Activated T-cell treated with anti-CD3 and anti-CD28 coated beads, Interleukin-2, amount 50 U/mL, for 48 hours (primary cell): ENCODE measurements at regions not wholly inside any gene's neighbourhood (a gene's known extent, or its start where the extent isn't known, plus 50 kb on each side); places are given as distances from the start of the nearest gene placed in this dataset.
"Not testable (repeated sequence)": the region's sequence is repeated elsewhere in the genome, so short reads cannot be mapped to it uniquely, and the experiment has no call there.

Experiments
- DNase-seq, 2 experiments: peaks; one replicate each; pipeline ENCODE4 v3.0.0-alpha.2; 2020

DNA sequence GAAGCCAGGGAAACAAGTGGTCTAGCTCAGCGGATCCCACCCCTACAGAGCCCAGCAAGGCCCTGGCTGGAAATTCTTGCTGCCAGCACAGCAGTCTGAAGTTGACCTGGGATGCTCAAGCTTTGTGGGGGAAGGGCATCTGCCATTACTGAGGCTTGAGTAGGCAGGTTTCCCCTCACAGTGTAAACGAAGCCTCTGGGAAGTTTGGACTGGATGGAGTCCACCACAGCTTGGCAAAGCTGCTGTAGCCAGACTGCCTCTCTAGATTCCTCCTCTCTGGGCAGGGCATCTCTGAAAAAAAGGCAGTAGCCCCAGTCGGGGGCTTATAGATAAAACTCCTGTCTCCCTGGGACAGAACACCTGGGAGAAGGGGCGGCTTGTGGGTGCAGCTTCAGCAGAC is 365.9 kb upstream of the SALL1 start:
- DNase-seq: not testable (repeated sequence)

DNA sequence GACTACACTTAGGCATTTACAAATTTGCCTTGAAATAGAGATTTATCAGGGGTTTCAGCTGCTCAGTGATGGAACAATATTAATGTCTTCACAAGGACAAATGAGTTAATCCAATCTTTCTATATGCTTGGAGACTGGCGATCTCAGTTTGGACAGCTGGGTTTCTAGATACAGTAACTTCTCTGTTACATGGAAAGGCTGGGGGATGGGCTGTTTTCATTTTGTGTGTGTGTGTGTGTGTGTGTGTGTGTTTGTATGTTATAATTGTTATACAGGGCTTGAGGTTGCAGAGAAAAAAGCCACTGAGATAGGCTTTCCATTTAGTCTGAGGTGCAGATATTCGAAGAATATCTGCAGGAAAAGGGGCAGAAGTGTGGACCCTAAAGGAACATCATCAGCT is 359.3 kb upstream of the SALL1 start:
- DNase-seq: no peak

DNA sequence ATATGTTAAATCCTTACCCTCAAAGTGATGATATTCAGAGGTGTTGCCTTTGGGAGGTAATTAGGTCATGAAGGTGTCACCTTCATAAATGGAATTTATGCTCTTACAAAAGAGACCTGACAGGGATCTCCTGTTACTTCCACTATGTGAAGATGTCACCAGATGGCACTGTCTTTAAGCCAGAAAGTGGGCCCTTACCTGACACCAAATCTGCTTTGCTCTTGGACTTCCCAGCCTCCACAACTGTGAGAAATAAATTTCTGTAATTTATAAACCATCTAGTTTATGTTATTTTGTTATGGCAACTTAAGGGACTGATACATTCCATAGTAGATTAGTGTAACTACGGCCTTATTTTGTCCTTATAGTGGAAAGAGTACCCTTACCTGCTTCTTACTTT is 358.3 kb upstream of the SALL1 start:
- DNase-seq: no peak

DNA sequence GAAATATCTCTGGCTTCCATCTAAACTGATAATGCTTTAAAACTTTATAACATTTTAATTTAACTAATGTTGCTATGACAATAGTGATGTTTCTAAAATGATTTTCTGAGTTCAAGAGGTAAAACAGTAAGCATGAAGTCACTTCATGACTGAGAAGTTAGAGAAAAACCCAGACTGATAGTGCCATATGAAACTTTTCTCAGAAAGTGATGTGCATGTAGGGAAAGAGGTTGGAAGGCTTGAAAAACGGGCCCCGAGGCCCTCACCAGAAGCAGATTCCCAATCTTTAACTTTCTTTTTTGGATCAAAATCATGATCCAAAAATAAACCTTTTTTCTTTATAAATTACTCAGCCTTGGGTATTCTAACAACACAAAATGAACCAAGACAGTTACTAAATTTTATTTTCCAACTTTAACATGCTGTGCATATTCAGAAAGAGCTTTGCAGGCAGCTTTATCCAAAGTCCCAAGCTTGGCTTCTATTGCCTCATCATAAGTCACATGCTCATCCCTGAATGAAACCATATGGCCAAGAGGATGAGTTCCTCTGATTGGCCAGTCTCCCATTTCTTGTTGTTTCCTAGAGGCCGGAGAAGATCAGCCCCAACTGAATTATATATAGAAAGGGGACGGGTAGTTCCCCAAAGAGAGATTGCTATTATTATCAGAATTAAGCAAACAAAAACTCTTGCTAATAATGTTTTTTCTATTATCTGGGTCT is 357.6 kb upstream of the SALL1 start:
- no peak for DNase-seq

DNA sequence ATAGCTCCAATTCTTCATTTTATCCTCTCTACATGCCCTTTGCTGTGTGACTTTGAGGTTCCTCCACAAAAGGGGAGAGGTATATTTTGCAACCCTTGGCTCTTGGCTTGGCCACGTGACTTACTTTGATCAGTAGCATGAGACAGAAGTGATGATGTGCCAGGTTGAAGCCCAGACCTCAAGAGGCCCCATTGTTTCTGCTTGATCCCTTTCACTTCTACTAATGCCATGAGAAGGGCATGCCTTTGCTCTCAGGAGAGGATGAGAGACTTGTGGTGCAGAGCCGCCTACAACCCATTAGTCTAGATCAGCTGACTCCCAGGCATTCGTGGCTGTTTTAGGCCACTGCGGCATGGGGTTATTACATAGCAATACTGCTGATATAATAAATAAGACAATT is 356.2 kb upstream of the SALL1 start:
- no peak for DNase-seq

DNA sequence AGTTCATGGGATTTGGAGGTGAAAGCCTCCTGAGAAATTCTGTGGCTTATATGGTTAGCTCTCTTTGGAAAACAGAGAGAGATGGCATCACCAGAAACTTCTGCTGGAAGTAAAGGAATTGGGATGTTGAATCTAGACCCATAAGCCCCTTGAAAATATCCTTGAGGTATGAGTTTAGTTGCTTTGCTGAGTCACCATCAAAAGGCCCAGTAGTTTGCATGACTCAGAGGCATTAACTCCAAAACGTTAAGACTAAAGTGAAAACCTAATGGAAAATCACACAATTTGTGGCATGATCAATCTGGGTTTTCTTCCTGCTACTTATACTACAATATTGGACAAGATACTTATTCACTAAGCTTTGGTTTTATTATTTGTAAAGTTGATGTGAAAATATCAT is 349.2 kb upstream of the SALL1 start:
- no peak for DNase-seq

DNA sequence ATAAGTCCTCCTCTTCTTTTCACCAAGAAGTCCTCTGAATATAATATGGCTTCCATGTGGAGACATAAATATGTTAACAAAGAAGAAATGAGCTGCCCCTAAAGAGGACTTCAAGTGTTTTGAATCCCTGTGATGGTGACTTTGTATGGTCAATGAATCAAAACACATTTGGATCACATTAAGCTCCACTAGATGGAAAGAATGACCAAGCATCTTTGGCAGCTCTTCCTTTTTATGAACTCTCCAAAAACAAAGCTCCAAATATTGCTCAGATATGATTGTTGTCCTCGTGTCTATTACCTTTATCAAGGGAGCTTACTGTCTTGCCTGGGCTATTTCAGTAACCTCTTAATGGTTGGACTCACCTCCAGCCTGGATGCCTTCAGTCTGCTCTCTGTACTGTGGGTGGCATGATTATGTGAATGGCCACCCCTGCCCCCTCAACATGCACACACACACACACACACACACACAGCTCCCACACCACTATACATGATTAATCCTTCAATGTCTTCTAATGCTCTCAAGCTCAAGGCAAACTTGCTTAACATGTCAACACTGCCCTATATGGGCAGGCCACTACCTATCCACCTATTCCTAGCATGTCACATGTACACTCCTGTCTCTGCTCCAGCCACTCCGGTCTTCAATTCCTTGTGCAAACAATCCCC is 346.6 kb upstream of the SALL1 start:
- no peak for DNase-seq

DNA sequence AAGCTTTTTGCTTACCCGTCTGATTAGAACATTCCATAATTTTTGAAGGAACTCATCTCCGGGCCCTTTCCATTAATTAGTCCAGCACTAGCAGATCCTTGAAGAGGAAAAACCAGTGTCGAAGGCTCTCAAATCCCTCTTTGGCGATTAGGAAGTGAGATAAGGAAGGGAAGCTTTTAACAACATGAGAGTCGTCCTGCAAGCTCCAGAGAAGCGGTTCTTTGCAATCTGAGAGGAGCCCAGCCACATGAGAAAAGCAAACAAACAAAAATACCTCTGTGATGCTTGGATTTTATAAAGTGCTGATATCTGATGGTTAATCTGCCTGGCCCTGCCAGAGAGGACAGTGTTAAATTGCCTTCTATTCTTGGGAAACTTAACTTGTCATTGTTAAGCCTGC is 339.8 kb upstream of the SALL1 start:
- DNase-seq: no peak

DNA sequence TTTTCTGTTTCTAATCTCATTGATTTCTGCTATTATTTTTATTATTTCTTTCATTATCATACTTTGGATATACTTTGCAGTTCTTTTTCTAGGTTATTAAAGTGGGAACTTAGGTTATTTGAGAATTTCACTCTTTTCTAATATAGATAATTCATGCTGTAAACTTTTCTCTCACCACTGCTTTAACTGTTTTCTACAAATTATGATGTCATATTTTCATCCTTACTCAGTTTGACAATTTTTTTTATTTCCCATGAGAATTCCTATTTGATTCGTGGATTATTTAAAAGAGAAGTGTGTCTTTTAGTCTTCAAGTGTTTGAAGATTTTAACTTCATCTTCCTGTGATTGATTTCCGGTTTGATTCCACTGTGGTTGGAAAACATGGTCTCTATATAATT is 336.8 kb upstream of the SALL1 start:
- DNase-seq: no peak

DNA sequence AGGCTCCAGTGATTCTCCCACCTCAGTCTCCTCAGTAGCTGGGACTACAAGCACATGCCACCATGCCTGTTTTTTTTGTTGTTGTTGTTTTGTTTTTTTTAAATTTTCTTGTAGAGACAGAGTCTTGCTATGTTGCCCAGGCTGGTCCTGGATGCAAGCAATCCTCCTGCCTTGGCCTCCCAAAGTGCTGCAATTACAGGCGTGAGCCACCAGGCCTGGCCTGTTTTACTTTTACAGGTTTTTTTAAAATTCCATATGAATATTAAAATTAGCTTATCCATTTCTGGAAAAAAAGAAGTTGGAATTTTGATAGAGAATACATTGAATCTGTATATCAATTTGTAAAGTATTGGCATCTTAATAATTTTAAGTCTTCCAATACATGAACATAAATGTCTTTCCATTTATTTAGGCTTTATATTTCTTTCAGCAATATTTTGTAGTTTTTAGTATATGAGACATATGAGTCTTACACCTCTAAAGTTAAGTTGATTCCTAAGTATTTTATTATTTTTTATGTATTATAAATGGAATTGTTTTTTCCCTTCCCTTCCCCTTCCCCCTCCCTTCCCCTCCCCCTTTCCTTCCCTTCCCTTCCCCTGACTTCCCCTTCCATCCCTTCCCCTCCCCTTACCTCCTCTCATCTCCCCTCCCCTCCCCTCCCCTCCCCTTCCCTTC is 323.5 kb upstream of the SALL1 start:
- DNase-seq: no peak

DNA sequence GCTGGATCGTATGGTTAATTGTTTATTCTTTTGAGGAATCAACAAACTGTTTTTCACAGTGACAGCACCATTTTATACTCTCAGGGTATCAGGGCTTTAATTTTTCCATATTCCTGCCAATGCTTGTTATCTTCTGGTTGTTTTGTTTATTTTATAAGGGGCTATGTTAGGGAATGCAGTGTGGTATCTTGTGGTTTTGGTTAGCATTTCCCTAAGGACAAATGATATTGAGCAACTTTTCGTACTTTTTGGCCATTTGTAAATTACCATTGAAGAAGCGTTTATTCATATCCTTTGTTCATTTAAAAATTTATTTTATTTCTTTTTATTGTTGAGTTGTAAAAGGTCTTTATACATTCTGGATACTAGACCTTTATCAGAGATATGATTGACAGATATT is 322.0 kb upstream of the SALL1 start:
- no peak for DNase-seq

DNA sequence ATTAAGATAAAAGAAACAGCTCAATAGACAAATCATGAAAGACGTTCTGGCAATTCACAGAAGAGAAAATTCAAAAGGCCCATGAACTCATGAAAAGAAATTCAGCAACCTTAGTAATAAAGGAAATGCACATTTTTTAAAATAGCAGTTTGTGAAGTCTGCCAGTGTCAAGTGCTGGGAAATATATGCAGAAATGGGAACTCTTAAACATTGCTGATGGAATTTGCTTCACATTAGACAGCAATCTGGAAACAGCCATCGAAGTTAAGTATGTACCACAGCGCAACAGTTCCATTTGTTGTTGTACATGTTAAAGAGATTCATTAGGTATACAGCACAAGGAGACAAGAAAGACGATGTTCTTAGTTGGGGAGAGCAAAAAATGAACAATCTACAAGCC is 319.4 kb upstream of the SALL1 start:
- DNase-seq: no peak

DNA sequence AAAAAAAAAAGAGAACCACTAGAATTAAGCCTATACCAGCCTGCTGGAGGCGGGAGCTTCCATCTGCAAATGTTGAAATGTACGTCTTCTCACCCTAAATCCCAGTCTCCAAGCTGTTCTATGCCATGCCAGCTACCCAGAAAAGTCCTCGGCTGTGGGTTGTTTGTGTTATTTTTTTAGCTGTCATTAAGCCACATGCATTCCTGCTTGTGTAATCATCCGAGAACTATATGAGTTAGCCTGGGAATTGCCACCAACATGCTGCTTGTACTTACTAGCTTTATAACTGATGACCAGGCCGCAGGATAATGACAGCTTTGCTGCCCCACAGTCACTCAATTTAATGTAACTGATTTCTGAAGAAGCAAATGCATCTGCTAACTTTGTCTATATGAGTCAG is 313.9 kb upstream of the SALL1 start:
- DNase-seq: no peak

DNA sequence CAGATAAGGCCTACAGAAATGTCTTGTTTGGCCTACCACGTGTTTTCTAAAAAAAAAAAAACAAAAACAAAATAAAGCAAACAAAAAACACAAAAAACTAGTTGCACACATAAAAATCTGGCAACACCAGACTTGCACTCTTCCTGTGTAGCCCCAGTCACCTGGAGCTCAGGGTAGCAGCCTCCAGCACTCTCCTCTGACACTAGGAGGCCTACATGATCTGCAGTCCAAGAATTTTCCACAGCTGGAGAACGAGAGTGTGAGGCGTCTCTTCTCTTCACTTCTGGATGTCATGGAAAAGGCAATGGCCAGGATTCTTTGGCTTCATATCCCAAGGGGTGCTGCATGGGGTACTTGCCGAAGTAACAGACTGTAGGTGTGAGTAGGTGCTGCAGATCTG is 310.2 kb upstream of the SALL1 start:
- DNase-seq: no peak

DNA sequence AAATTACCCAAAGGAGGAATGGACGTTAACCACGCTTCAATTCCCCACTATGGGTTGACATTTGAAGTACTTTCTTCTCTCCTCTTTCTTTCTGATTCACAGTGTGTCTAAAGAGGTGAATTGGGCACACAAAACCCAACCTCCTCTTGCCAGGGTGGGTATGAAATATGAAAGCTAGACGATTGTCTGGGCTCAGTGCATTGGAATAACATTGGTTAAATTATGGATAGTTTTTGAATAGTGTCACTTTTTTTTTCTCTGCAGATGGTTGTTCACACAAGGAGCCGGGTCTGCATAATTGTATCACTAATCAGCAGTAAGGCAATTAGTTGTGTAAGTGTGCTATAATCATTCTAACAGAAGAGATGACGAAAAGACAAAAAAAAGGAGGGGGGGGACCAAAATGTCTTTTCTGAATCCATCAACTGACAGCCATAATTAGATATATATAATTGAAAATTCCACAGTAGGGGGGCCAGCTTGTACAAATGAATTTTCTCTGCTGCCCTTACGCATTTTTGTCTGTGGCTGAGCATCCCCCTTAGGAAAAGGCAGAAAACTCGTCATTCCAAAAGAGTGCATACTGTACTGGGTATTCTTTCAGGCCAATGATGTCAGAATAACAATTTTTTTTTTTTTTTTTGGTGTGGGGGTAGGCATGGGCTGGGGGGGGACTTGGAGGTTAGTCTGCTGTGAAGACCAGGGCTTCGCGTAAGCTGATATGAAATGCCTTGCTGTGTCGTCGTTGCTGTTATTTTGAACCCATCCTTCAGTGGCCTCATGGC is 307.5 kb upstream of the SALL1 start:
- DNase-seq: no peak

DNA sequence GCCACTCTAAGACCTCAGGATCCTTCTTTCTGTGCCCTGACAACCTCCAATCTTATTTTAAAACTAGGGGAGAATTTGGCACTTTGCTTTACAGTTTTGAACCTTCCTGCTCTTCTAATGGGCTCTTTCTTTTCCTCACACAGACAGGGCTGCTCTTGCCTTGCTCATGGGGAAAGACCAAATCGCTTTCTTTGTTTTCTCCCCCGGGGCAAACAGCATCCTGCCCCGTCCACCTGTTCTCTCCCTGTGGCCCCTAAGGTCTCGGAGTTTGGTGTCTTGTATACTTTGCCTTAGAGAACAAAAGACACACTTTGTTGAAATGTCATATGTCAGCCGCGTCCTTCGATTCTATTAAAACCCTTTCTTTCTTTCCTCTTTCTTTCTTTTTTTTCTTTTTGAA is 306.7 kb upstream of the SALL1 start:
- DNase-seq: no peak

DNA sequence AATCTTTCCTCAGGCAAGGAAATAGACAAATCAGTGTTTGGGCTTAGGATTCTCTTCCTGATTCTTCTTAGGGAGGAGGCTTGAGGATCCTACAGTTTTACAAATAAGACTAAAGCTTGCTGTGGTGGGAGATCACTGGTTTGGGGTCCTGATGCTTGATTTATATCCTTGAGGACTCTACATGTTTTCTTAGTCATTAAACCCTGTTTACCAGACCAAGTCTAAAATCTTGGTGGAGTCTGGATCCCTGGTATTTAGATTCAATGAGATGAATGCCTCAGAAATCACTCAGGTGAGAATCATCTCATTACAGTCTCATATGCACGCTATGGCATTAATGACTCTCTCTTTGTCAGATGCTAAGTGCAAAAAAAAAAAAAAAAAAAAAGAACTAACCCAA is 304.3 kb upstream of the SALL1 start:
- DNase-seq: no peak

DNA sequence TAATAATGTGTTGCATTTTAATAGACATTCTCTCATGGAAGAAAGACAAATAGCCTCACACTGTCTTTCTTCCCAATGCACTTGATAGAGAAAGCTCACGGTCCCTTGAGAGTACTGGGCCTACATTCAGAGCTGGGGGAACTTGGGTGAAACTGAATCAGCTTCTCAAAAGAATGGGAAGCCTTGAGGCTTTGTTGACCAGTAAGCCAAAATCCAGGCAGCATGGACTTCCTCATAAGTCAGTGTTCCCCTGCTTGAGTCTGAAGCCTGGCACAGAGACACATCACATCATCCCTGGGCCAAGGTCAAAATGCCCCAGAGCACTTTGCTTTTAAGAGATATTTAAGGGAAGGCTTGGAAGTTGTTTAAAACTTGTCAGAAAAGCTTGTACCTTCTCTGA is 302.2 kb upstream of the SALL1 start:
- no peak for DNase-seq

DNA sequence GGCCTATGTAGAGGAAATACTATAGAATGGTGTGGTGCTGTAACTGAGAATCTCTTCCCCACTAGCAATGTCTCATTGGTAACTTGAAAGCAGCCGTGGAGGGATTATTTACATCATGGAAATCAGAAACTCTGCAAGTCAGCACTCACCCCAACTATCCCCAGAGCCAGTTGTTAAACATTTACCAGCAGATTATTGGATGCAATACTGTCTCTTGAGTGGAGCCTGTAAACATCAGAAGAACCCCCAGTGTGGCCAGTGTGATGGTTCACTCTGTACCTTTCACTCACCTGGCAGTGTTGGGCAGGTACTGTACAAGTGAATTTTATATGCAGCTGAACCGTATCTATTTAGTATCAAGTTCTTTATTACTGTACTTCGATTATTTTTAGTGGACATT is 299.8 kb upstream of the SALL1 start:
- no peak for DNase-seq

DNA sequence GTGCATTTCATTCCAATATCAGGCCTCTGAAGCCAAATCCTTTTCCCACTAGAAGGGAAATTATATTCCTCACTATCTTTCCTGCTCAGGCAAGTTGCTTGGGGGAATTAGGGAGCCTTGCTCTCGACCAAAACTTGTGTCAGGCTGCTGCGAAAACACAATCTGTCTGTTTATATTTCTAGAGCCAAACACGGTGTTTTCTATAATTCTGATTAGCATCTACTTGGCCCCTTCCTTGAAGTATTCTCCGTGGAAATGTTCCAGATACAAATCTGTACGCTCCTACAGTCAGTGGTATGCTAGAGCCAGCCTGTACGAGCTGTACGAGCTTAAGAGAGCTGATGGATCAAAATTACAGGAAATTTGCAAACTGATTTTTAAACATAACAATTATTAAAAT is 299.3 kb upstream of the SALL1 start:
- no peak for DNase-seq

DNA sequence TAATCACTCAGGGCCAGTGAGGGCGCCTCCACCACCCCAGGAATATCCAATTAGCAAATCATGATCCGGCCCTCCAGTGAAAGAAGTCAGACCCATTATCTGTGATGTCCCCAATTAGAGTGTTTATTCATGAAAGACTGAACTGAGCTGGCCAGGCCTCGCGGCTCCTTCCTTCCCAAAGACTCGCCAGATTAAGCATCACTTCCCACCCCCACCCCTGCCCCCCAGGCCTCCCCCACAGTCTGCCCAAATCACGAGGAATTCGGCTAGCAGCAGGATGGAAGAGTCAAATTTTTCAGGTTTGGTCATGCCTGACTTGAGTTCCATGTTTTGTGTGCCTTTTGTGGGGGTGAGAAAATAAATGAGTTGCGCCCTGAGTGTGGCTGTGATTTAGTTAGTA is 298.4 kb upstream of the SALL1 start:
- no peak for DNase-seq

DNA sequence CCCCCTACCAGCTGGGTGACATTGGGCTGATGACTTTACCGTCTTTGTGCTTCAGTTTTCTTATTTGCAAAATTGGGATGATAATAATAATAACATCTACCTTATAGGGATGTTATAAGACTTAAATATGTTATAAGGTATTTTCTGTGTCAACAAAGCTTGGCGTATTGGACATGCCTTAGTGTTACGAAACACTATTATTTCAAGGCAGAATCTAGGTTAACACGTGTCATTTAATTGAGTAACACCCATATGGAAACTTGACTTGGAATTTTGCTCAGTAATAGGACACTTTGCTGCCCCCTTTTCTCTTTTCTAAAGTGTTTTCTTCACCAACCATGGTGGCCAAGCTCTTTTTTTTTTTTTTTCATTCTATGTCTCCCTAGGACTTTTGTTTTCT is 294.2 kb upstream of the SALL1 start:
- DNase-seq: no peak

DNA sequence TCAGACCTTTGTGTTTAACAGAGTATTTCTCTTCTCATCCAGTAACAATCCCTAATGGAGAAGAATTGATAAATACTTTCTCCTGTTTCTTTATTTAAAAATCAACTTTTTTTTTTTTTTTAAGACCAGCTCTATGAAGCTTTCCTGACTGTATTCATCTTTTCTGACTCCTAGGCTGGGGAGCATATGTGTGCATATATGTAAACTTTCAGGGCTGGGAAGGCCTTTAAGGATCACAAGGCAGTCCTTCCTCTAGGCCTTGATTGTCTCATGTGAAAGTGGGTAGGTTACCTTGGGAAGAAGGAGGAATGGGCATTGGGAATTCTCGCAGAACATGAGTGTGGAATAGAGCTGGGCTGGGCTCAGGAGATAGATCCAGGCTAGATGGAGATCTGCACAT is 292.9 kb upstream of the SALL1 start:
- no peak for DNase-seq
